Right lobe of liver (tissue), 6 donors: ENCODE measurements at regions not wholly inside any gene's neighbourhood (a gene's known extent, or its start where the extent isn't known, plus 50 kb on each side); places are given as distances from the start of the nearest gene placed in this dataset.
A peak's percentile ranks its signal among the peaks of the same experiment; 100 is the strongest.

ENCODE experiments used
- ATAC-seq, 4 donors: fragments of 200-7000 bp; cut with Tn5 transposase; one replicate each; pipeline ENCODE4 v1.9.1; 2020; ENCODE audit warnings: mild to moderate bottlenecking in 4 of 4, moderate library complexity in 4 of 4
- DNase-seq, 3 donors: peaks; one replicate each; pipeline ENCODE4 v3.0.0-alpha.2; 2020
- H3K27ac ChIP-seq, 3 donors: fragments of 200-600 bp; one replicate each; pipeline ENCODE4 v1.8.0; 2022
- H3K27me3 ChIP-seq, 2 donors: fragments of 200-600 bp; one replicate each; pipeline ENCODE4 v1.8.0; 2022
- H3K36me3 ChIP-seq, 4 donors: fragments of 200-600 bp; sonication (generic) in 1 of 4; one replicate each; pipeline versions ENCODE4 v1.5.1 to v1.8.0; 2017 to 2022; ENCODE audit warnings: control low read depth in 1 of 4
- H3K4me1 ChIP-seq, 4 donors: fragments of 200-600 bp; sonication (generic) in 1 of 4; one replicate each; pipeline versions ENCODE4 v1.5.1 to v1.8.0; 2017 to 2022; ENCODE audit warnings: control low read depth in 1 of 4
- H3K4me3 ChIP-seq, 3 donors: fragments of 200-600 bp; one replicate each; pipeline ENCODE4 v1.8.0; 2022
- H3K9me3 ChIP-seq, 4 donors: fragments of 200-600 bp; sonication (generic) in 1 of 4; one replicate each; pipeline versions ENCODE4 v1.5.1 to v1.8.0; 2017 to 2022; ENCODE audit warnings: control low read depth in 1 of 4
- POLR2A ChIP-seq: fragments of 450-650 bp; IDR thresholded peaks from one replicate; pipeline ENCODE4 v1.6.1; 2017; ENCODE audit warnings: antibody characterized with exemption, mild to moderate bottlenecking
- WGBS: methylation state at CpG from one replicate; pipeline ENCODE4 v1.1.6; 2018; ENCODE audit warnings: low coverage, low lambda C conversion rate; ENCODE audit not compliant: insufficient coverage; ENCODE audit errors: missing lambda C conversion rate; 5-methylcytosine and 5-hydroxymethylcytosine counted together
- intact Hi-C, 2 donors: fragments of 100-400 bp; cut with DNase I; formaldehyde crosslinking; loops; one replicate each; pipeline versions ENCODE4 v1.11.2 to v1.14.1; 2022
- TF ChIP-seq, protein P1 (sequence below), 4 donors: fragments of 200-600 bp in 3 of 4; fragments of 450-650 bp in 1 of 4; IDR thresholded peaks; one replicate each; pipeline versions ENCODE4 v1.5.1 to v1.8.0; 2016 to 2022; ENCODE audit warnings: antibody characterized with exemption in 4 of 4, mild to moderate bottlenecking in 2 of 4
- donor health status: DM: no; HTN: yes; CAD: no.
- donor health status: DM: no; HTN: no; CAD: no.
- donor health status: DM: no; HTN: no; CAD: no.
- donor health status: DM: no; HTN: yes; CAD: no.
- donor health status: DM: no; HTN: yes; CAD: no.

DNA sequence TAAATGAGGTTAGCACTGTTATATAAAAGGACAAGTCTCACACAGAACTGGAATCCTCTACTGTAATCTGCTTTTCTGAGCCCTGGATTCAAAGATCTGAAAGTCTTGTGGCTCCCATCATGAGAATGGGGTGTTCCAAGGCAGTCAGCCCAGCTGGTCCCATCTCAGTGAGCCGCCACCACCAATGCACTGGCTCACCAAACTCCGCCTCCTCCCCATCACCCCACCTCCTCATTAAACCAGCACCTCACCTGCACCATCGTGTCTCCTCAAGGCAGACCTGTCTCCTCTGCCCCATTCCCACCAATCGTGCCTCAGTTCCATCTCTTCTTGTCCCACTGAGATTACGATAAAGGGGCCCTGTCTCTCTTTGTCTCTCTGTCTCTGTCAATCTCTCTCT lies 166.7 kb downstream of the USP12 start:
- DNase-seq (no peak), ATAC-seq (no peak)
- H3K36me3 ChIP-seq: no peaks in the 10 kb centered on the region
- WGBS: 89% methylated on average over 3 of the region's 5 CpGs
- intact Hi-C loops: no loop called here
- no peak overlapping the region for H3K27ac ChIP-seq
- H3K4me1 ChIP-seq: peaks cover 0 to 10% (median 0%) of the 10 kb centered on the region in 4 donors
- TF ChIP-seq, protein P1, sequence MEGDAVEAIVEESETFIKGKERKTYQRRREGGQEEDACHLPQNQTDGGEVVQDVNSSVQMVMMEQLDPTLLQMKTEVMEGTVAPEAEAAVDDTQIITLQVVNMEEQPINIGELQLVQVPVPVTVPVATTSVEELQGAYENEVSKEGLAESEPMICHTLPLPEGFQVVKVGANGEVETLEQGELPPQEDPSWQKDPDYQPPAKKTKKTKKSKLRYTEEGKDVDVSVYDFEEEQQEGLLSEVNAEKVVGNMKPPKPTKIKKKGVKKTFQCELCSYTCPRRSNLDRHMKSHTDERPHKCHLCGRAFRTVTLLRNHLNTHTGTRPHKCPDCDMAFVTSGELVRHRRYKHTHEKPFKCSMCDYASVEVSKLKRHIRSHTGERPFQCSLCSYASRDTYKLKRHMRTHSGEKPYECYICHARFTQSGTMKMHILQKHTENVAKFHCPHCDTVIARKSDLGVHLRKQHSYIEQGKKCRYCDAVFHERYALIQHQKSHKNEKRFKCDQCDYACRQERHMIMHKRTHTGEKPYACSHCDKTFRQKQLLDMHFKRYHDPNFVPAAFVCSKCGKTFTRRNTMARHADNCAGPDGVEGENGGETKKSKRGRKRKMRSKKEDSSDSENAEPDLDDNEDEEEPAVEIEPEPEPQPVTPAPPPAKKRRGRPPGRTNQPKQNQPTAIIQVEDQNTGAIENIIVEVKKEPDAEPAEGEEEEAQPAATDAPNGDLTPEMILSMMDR (IDR thresholded peaks at IDR 0.05): no peak
- TF ChIP-seq POLR2A: no peak
- H3K27me3 ChIP-seq: no peaks in the 10 kb centered on the region
- no peak overlapping the region for H3K4me3 ChIP-seq
- H3K9me3 ChIP-seq: no peaks in the 10 kb centered on the region

GRCh38 chr13:27004326-27004725 lies 167.3 kb downstream of the USP12 start:
- H3K4me1 ChIP-seq: peaks cover 0 to 10% (median 0%) of the 10 kb centered on the region in 4 donors
- no peak overlapping the region for H3K27ac ChIP-seq
- H3K27me3 ChIP-seq: no peaks in the 10 kb centered on the region
- intact Hi-C loops: no loop called here
- ATAC-seq (no peak), DNase-seq (no peak)
- no peaks in the 10 kb centered on the region for H3K36me3 ChIP-seq
- H3K4me3 ChIP-seq: no peak overlapping the region
- TF ChIP-seq POLR2A: no peak
- TF ChIP-seq, protein P1 (IDR thresholded peaks at IDR 0.05): no peak
- 49% methylated on average over 4 of the region's 4 CpGs for WGBS
- H3K9me3 ChIP-seq: no peaks in the 10 kb centered on the region

DNA sequence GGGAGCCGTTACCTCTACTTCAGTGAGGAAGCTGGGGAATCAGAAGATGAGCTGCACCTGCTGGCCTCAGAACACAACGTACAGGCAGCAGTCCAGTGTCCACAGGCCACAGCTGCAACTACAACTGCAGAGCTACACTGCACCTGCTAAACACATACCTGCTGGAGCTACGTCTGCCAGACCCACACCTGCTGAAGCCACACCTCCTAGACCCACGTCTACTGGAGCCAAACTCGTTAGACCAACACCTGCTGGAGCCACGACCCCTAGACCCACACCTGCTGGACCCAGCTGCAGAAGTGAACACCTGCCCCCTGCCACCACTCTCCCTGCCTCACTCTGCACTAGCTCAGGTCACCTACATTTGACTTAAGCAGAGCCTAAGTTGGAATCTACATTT lies 169.9 kb downstream of the USP12 start:
- ATAC-seq: no peak
- peak in 1 of 3 donors; percentile 28 for DNase-seq
- H3K27ac ChIP-seq: no peak overlapping the region

GRCh38 chr13:27000686-27001085 lies 170.9 kb downstream of the USP12 start:
- 91% methylated on average over 6 of the region's 6 CpGs for WGBS
- H3K27me3 ChIP-seq: no peaks in the 10 kb centered on the region
- intact Hi-C loops: no loop called here
- TF ChIP-seq, protein P1 (IDR thresholded peaks at IDR 0.05): no peak
- no peak for TF ChIP-seq POLR2A
- H3K4me3 ChIP-seq: no peak overlapping the region
- H3K9me3 ChIP-seq: no peaks in the 10 kb centered on the region
- DNase-seq (no peak), ATAC-seq (no peak)
- no peak overlapping the region for H3K27ac ChIP-seq
- H3K4me1 ChIP-seq: no peaks in the 10 kb centered on the region
- H3K36me3 ChIP-seq: no peaks in the 10 kb centered on the region

More for the DNA sequence above, 169.9 kb downstream of the USP12 start:
- WGBS: no CpG with 5 or more reads among the region's 6 CpGs
- H3K9me3 ChIP-seq: no peaks in the 10 kb centered on the region
- no peaks in the 10 kb centered on the region for H3K36me3 ChIP-seq
- H3K4me1 ChIP-seq: peaks cover 0 to 5% (median 0%) of the 10 kb centered on the region in 4 donors
- intact Hi-C loops: no loop called here
- H3K4me3 ChIP-seq: no peak overlapping the region
- no peaks in the 10 kb centered on the region for H3K27me3 ChIP-seq
- TF ChIP-seq, protein P1 (IDR thresholded peaks at IDR 0.05): no peak
- TF ChIP-seq POLR2A: no peak

DNA sequence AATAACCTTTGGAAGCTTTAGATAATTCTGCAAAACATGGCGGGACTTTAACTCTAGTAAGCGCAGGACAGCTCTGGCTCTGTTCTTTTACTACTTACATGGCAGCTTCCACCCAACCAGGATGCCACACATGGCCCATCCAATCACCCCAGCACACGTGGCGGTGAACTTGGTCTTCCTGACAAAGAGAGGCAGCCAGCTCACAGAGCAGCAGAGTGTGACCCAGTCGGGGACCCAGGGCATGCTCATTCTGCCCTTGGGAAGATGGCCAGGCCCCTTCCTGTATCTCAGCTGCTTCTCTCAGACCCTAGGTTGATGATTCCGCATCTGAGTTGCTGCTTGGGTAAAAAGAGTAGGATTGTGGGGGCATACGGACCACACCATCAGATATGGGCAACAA lies 172.1 kb downstream of the USP12 start:
- DNase-seq (peak in 1 of 3 donors; percentile 23), ATAC-seq (no peak)
- intact Hi-C loops: loop anchor here in 1 of 2 donors (10.0 kb wide), 1 partner anchor 355 kb away; no protein-coding TSS in a partner anchor
- TF ChIP-seq, protein P1 (IDR thresholded peaks at IDR 0.05): no peak
- no peak for TF ChIP-seq POLR2A
- H3K4me3 ChIP-seq: no peak overlapping the region
- no peaks in the 10 kb centered on the region for H3K4me1 ChIP-seq
- 94% methylated on average over 5 of the region's 7 CpGs for WGBS
- H3K36me3 ChIP-seq: no peaks in the 10 kb centered on the region
- H3K9me3 ChIP-seq: no peaks in the 10 kb centered on the region
- H3K27me3 ChIP-seq: no peaks in the 10 kb centered on the region
- no peak overlapping the region for H3K27ac ChIP-seq
